Transverse colon (tissue), 4 donors: ENCODE measurements at regions not wholly inside any gene's neighbourhood (a gene's known extent, or its start where the extent isn't known, plus 50 kb on each side); places are given as distances from the start of the nearest gene placed in this dataset.

ENCODE experiments used
- DNase-seq: peaks from one replicate; pipeline ENCODE4 v3.0.0-alpha.2; 2019
- H3K27ac ChIP-seq, 4 donors: fragments of 200-600 bp; sonication (generic); 2 replicates each; pipeline ENCODE4 v1.5.1; 2016 to 2018; ENCODE audit warnings: inconsistent platforms in 4 of 4
- H3K27me3 ChIP-seq: fragments of 200-600 bp; sonication (generic); 2 replicates; pipeline ENCODE4 v1.5.1; 2017; ENCODE audit warnings: inconsistent platforms
- H3K36me3 ChIP-seq, 4 donors: fragments of 200-600 bp; sonication (generic); 2 replicates each; pipeline ENCODE4 v1.5.1; 2017 to 2019; ENCODE audit warnings: inconsistent platforms in 4 of 4
- H3K4me1 ChIP-seq, 4 donors: fragments of 200-600 bp; sonication (generic); 2 replicates each; pipeline ENCODE4 v1.5.1; 2017 to 2020; ENCODE audit warnings: inconsistent platforms in 4 of 4
- H3K4me3 ChIP-seq, 4 donors: fragments of 200-600 bp; sonication (generic); 1 replicate in 1 of 4; 2 replicates in 3 of 4; pipeline versions ENCODE4 v1.5.1 to v1.6.1; 2017 to 2019; ENCODE audit warnings: inconsistent platforms in 4 of 4
- H3K9me3 ChIP-seq, 2 donors: fragments of 200-600 bp; sonication (generic); 2 replicates each; pipeline ENCODE4 v1.5.1; 2017 to 2019; ENCODE audit warnings: inconsistent platforms in 2 of 2
- EP300 ChIP-seq: sonication (generic); formaldehyde crosslinking; IDR thresholded peaks from one replicate; pipeline ENCODE4 v1.6.1; 2017; ENCODE audit warnings: antibody characterized with exemption, low read depth
- POLR2A ChIP-seq: fragments of 450-650 bp; IDR thresholded peaks from one replicate; pipeline ENCODE4 v1.6.1; 2016; ENCODE audit warnings: antibody characterized with exemption, mild to moderate bottlenecking, moderate library complexity
- POLR2AphosphoS5 ChIP-seq, 3 donors: sonication (generic); formaldehyde crosslinking; IDR thresholded peaks; one replicate each; pipeline ENCODE4 v1.6.1; 2016; ENCODE audit warnings: antibody characterized with exemption in 3 of 3
- WGBS, 2 donors: methylation state at CpG; one replicate each; pipeline ENCODE4 v1.1.5; 2018; ENCODE audit warnings: low coverage in 1 of 2; 5-methylcytosine and 5-hydroxymethylcytosine counted together
- in situ Hi-C, 4 donors: fragments of 200-750 bp; cut with MboI; loops; one replicate each; pipeline versions ENCODE4 v1.15.0 to v1.15.1; 2017; ENCODE audit warnings: low sequenced_read_pairs in 3 of 4, low pct_ligation_motif_present in 1 of 4, low pct_unique_long_range_greater_than_20kb in 1 of 4
- intact Hi-C: fragments of 100-400 bp; cut with DNase I; formaldehyde crosslinking; loops from one replicate; pipeline ENCODE4 v1.15.1; 2023; ENCODE audit warnings: low total_unique reads
- TF ChIP-seq, protein P1 (sequence below), 5 experiments: fragments of 200-600 bp in 3 of 5; fragments of 450-650 bp in 2 of 5; sonication (generic) in 3 of 5; IDR thresholded peaks; 1 replicate in 2 of 5; 2 replicates in 3 of 5; pipeline ENCODE4 v1.5.1; 2016 to 2017; ENCODE audit warnings: antibody characterized with exemption in 5 of 5, inconsistent platforms in 3 of 5, mild to moderate bottlenecking in 2 of 5, moderate library complexity in 1 of 5

DNA sequence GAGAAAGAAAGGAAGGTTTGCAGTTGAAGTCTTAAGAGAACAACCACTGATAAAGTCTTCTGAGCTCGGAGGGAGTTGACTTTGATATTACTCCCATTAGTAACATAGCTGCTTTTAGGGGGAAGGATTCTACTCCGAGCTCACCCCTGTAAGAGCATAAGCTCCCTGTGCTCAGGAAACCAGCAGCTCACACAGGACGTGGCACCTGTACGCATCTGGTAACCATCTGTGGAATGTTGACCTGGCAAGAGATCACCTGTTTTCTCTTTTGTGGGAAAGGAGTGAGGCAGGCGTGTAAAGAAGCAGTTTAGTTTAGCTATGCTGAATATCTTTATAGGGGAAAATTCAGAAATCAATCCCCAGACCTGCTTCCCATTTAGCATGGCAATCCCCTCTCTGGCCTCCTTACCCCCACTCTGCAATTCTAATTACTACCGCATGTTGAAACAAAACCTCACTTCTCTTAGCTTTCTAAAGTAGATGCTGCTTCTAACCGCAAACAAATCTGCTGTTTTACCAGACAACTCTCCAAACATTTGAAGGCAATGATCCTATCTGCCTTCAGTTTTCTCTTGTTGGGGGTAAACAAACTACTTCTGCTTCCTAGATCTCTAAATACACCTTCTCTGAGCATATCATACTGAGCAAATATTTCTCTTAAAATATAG is 121.8 kb upstream of the KCNK1 start:
- in situ Hi-C loops (no loop called here), intact Hi-C loops (no loop called here)
- no peak overlapping the region for H3K4me3 ChIP-seq
- no peaks in the 10 kb centered on the region for H3K27me3 ChIP-seq
- TF ChIP-seq POLR2AphosphoS5 (IDR thresholded peaks at IDR 0.05), result no peak
- TF ChIP-seq, protein P1, sequence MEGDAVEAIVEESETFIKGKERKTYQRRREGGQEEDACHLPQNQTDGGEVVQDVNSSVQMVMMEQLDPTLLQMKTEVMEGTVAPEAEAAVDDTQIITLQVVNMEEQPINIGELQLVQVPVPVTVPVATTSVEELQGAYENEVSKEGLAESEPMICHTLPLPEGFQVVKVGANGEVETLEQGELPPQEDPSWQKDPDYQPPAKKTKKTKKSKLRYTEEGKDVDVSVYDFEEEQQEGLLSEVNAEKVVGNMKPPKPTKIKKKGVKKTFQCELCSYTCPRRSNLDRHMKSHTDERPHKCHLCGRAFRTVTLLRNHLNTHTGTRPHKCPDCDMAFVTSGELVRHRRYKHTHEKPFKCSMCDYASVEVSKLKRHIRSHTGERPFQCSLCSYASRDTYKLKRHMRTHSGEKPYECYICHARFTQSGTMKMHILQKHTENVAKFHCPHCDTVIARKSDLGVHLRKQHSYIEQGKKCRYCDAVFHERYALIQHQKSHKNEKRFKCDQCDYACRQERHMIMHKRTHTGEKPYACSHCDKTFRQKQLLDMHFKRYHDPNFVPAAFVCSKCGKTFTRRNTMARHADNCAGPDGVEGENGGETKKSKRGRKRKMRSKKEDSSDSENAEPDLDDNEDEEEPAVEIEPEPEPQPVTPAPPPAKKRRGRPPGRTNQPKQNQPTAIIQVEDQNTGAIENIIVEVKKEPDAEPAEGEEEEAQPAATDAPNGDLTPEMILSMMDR (IDR thresholded peaks at IDR 0.05), result no peak
- TF ChIP-seq EP300, result no peak
- no peak for TF ChIP-seq POLR2A
- H3K27ac ChIP-seq, result no peak overlapping the region
- no peaks in the 10 kb centered on the region for H3K9me3 ChIP-seq
- no peak for DNase-seq
- no peaks in the 10 kb centered on the region for H3K36me3 ChIP-seq
- WGBS, 2 donors, result 59 to 66% methylated on average over 5 to 7 of the region's 7 CpGs
- no peaks in the 10 kb centered on the region for H3K4me1 ChIP-seq

DNA sequence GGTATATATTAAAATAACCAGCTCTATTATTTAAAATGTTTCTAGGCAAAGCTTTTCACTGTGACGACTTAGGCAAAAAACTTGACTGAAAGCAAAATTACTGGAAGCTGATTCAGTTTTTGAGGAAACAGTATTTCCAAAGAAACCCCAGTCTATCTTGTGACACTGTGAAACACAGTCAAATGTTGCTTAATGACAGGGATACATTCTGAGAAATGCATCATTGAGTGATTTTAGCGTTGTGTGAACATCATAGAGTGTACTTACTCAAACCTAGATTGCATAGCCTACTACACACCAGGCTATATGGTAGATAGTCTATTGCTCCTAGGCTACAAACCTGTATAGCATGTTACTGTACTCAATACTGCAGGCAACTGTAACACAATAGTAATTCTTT is 116.9 kb upstream of the KCNK1 start:
- WGBS, 2 donors, result 66 to 95% methylated on average over 2 of the region's 2 CpGs
- H3K36me3 ChIP-seq, result no peaks in the 10 kb centered on the region
- no peak for DNase-seq
- in situ Hi-C loops, result no loop called here
- H3K9me3 ChIP-seq, result no peaks in the 10 kb centered on the region
- no peak overlapping the region for H3K27ac ChIP-seq
- no peak for TF ChIP-seq EP300
- TF ChIP-seq POLR2AphosphoS5 (IDR thresholded peaks at IDR 0.05), result no peak
- TF ChIP-seq, protein P1 (IDR thresholded peaks at IDR 0.05), result no peak
- no peak overlapping the region for H3K4me3 ChIP-seq
- intact Hi-C loops, result no loop called here
- no peaks in the 10 kb centered on the region for H3K4me1 ChIP-seq
- no peaks in the 10 kb centered on the region for H3K27me3 ChIP-seq

DNA sequence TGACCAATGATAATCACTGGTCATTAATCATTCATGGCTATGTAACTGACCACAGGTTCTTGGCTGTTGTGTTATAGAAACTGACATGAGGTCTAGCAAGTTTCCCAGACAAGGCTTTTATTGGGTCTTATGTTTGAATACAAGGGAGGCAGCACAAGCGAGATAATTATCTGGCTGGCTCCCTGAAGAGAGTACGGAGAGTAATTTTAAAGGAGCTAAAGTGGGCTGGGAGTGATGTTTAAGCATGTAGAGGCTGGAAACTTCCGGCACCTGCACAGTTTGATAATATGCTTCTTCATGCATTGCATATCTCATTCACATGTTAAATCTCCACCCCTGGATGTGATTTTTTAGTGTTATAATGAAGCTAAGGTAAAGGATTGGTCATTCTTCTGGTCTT is 116.2 kb upstream of the KCNK1 start:
- no peak for DNase-seq
- intact Hi-C loops (no loop called here), in situ Hi-C loops (no loop called here)
- TF ChIP-seq POLR2A (no peak), POLR2AphosphoS5 (IDR thresholded peaks at IDR 0.05) (no peak), EP300 (no peak)
- TF ChIP-seq, protein P1 (IDR thresholded peaks at IDR 0.05), result no peak
- Histone ChIP-seq H3K27ac (no peak overlapping the region), H3K4me3 (no peak overlapping the region), H3K4me1 (no peaks in the 10 kb centered on the region), H3K9me3 (no peaks in the 10 kb centered on the region), H3K27me3 (no peaks in the 10 kb centered on the region), H3K36me3 (no peaks in the 10 kb centered on the region)
- 60 to 78% methylated on average over 3 of the region's 3 CpGs for WGBS, 2 donors

DNA sequence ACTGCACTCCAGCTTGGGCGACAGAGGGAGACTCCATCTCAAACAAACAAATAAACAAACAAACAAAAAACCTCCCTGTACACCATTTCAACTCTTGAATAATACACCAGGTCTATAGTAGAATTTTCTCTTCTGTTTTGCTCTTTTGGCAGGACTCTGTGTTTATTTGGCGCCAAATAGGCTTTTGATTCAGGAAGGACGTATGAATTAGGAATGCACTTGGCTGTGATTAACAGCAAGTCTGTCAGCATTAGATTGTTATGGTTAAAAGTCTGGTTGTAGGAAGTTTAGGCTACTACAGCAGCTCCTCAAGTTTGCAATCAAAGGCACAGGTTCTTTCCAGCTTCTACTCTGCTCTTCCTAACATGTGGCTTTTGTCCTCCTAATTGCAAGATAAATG is 113.8 kb upstream of the KCNK1 start:
- no peaks in the 10 kb centered on the region for H3K36me3 ChIP-seq
- no peaks in the 10 kb centered on the region for H3K9me3 ChIP-seq
- DNase-seq, result no peak
- H3K4me1 ChIP-seq, result no peaks in the 10 kb centered on the region
- no peak overlapping the region for H3K27ac ChIP-seq
- TF ChIP-seq POLR2AphosphoS5 (IDR thresholded peaks at IDR 0.05) (no peak), POLR2A (no peak), EP300 (no peak)
- TF ChIP-seq, protein P1 (IDR thresholded peaks at IDR 0.05), result no peak
- H3K27me3 ChIP-seq, result no peaks in the 10 kb centered on the region
- H3K4me3 ChIP-seq, result no peak overlapping the region
- WGBS, 2 donors, result 67 to 80% methylated on average over 3 of the region's 3 CpGs
- intact Hi-C loops (no loop called here), in situ Hi-C loops (no loop called here)
